Neural cell (in vitro differentiated cells): ENCODE measurements at regions not wholly inside any gene's neighbourhood (a gene's known extent, or its start where the extent isn't known, plus 50 kb on each side); places are given as distances from the start of the nearest gene placed in this dataset.

Experiments
- H2AFZ ChIP-seq: fragments of 200-600, 300-800 bp; sonication (generic), shearing (Covaris generic); 2 replicates; pipeline ENCODE4 v1.6.0; 2014; ENCODE audit warnings: low read depth, mild to moderate bottlenecking, antibody characterized with exemption, low read length, moderate library complexity
- H3F3A ChIP-seq: fragments of 200-600 bp; shearing (Covaris generic); 2 replicates; pipeline ENCODE4 v1.6.1; 2016; ENCODE audit warnings: mild to moderate bottlenecking, moderate library complexity, mixed read lengths, antibody characterized with exemption, low read length; ENCODE audit not compliant: insufficient read depth, poor library complexity, severe bottlenecking
- H3K27ac ChIP-seq: fragments of 200-600, 300-800 bp; sonication (generic), shearing (Covaris generic); 2 replicates; pipeline ENCODE4 v1.5.1; 2014; ENCODE audit warnings: mild to moderate bottlenecking, low read length, moderate library complexity
- H3K27me3 ChIP-seq: fragments of 300-800, 200-600 bp; sonication (generic), shearing (Covaris generic); 2 replicates; pipeline ENCODE4 v1.6.0; 2014; ENCODE audit warnings: mild to moderate bottlenecking, low read depth, low read length, moderate library complexity; ENCODE audit not compliant: insufficient read depth
- H3K36me3 ChIP-seq: fragments of 300-800, 200-600 bp; sonication (generic), shearing (Covaris generic); 2 replicates; pipeline ENCODE4 v1.5.1; 2014; ENCODE audit warnings: mild to moderate bottlenecking, antibody characterized with exemption, low read length, moderate library complexity; ENCODE audit not compliant: insufficient read depth
- H3K4me2 ChIP-seq: fragments of 300-800, 200-600 bp; sonication (generic), shearing (Covaris generic); 2 replicates; pipeline ENCODE4 v1.6.0; 2014; ENCODE audit warnings: mild to moderate bottlenecking, low read length
- H3K4me3 ChIP-seq: fragments of 300-800, 200-600 bp; sonication (generic), shearing (Covaris generic); 2 replicates; pipeline ENCODE4 v1.5.1; 2014; ENCODE audit warnings: mild to moderate bottlenecking, low read length, moderate library complexity
- H3K79me2 ChIP-seq: fragments of 200-600 bp; shearing (Covaris generic); replicated peaks from 2 replicates; pipeline ENCODE4 v1.6.0; 2014; ENCODE audit warnings: mild to moderate bottlenecking, low read length, moderate library complexity; ENCODE audit not compliant: insufficient read depth
- H3K9ac ChIP-seq: fragments of 300-800, 200-600 bp; sonication (generic), shearing (Covaris generic); 2 replicates; pipeline ENCODE4 v1.6.1; 2016; ENCODE audit warnings: mild to moderate bottlenecking, low read length, mixed read lengths
- H3K9me2 ChIP-seq: fragments of 200-600 bp; shearing (Covaris generic); 2 replicates; pipeline ENCODE4 v1.6.1; 2016; ENCODE audit warnings: mild to moderate bottlenecking, low read length, mixed read lengths; ENCODE audit not compliant: insufficient read depth
- H3K9me3 ChIP-seq: fragments of 200-600, 300-800 bp; sonication (generic), shearing (Covaris generic); 2 replicates; pipeline ENCODE4 v1.6.1; 2016; ENCODE audit warnings: mild to moderate bottlenecking, mixed run types, low read length, moderate library complexity, mixed read lengths
- H4K20me1 ChIP-seq: fragments of 200-600 bp; shearing (Covaris generic); 2 replicates; pipeline ENCODE4 v1.6.1; 2016; ENCODE audit warnings: mild to moderate bottlenecking, mixed run types; ENCODE audit not compliant: insufficient read depth
- EP300 ChIP-seq: fragments of 450-650 bp; conservative IDR thresholded peaks from 2 replicates; pipeline ENCODE4 v1.6.1; 2014; ENCODE audit warnings: antibody characterized with exemption, mild to moderate bottlenecking, moderate library complexity; ENCODE audit not compliant: poor library complexity, severe bottlenecking
- EZH2 ChIP-seq: fragments of 200-600, 300-800 bp; shearing (Covaris generic), sonication (generic); IDR thresholded peaks from 2 replicates; pipeline ENCODE4 v1.6.1; 2014; ENCODE audit warnings: antibody characterized with exemption, low read length, borderline replicate concordance, mild to moderate bottlenecking; ENCODE audit not compliant: insufficient read depth, poor library complexity, severe bottlenecking
- MXI1 ChIP-seq: fragments of 450-650 bp; conservative IDR thresholded peaks from 2 replicates; pipeline ENCODE4 v1.6.1; 2014; ENCODE audit warnings: antibody characterized with exemption, mild to moderate bottlenecking; ENCODE audit not compliant: poor library complexity, severe bottlenecking
- POLR2AphosphoS5 ChIP-seq: IDR thresholded peaks from 2 replicates; pipeline ENCODE4 v1.6.1; 2012
- RAD21 ChIP-seq: fragments of 450-650 bp; conservative IDR thresholded peaks from 2 replicates; pipeline ENCODE4 v1.6.1; 2014; ENCODE audit warnings: antibody characterized with exemption, mild to moderate bottlenecking, moderate library complexity
- SMC3 ChIP-seq: fragments of 450-650 bp; conservative IDR thresholded peaks from 2 replicates; pipeline ENCODE4 v1.6.1; 2014; ENCODE audit warnings: antibody characterized with exemption, mild to moderate bottlenecking, moderate library complexity; ENCODE audit not compliant: poor library complexity
- TAF1 ChIP-seq: IDR thresholded peaks from 2 replicates; pipeline ENCODE4 v1.6.1; 2012; ENCODE audit warnings: low read depth
- TF ChIP-seq, protein P1 (sequence below): fragments of 450-650 bp; IDR thresholded peaks from 2 replicates; pipeline ENCODE4 v1.5.1; 2014; ENCODE audit warnings: antibody characterized with exemption, mild to moderate bottlenecking, moderate library complexity; ENCODE audit not compliant: poor library complexity, severe bottlenecking
- TF ChIP-seq, protein P2 (sequence below): IDR thresholded peaks from 2 replicates; pipeline ENCODE4 v1.6.1; 2012; ENCODE audit warnings: borderline replicate concordance

DNA sequence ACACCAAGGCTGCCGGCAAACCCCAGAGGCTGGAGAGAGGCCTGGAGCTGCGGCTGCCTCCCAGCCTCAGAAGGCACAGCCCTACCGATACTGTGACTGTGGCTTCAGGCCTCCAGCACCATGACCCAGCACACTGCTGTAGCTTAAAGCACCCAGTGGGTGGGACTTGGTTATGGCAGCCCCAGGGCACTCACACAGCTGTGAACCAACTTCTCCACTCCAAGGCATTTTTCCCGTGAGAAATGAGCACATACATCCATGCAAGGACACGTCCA lies 199.5 kb downstream of the NDUFA10 start:
- Histone ChIP-seq H3K36me3 (no peaks in the 10 kb centered on the region), H3K4me3 (no peak overlapping the region), H4K20me1 (no peaks in the 10 kb centered on the region), H3K79me2 (no peaks in the 10 kb centered on the region), H3K4me2 (no peak overlapping the region), H3F3A (no peaks in the 10 kb centered on the region), H3K9me2 (no peaks in the 10 kb centered on the region), H3K9me3 (no peaks in the 10 kb centered on the region), H3K27me3 (no peaks in the 10 kb centered on the region), H3K27ac (no peak overlapping the region), H2AFZ (no peak overlapping the region), H3K9ac (no peak overlapping the region)
- TF ChIP-seq TAF1 (no peak), RAD21 (no peak), EZH2 (no peak), EP300 (no peak), POLR2AphosphoS5 (no peak), SMC3 (no peak), MXI1 (no peak)
- TF ChIP-seq, protein P1, sequence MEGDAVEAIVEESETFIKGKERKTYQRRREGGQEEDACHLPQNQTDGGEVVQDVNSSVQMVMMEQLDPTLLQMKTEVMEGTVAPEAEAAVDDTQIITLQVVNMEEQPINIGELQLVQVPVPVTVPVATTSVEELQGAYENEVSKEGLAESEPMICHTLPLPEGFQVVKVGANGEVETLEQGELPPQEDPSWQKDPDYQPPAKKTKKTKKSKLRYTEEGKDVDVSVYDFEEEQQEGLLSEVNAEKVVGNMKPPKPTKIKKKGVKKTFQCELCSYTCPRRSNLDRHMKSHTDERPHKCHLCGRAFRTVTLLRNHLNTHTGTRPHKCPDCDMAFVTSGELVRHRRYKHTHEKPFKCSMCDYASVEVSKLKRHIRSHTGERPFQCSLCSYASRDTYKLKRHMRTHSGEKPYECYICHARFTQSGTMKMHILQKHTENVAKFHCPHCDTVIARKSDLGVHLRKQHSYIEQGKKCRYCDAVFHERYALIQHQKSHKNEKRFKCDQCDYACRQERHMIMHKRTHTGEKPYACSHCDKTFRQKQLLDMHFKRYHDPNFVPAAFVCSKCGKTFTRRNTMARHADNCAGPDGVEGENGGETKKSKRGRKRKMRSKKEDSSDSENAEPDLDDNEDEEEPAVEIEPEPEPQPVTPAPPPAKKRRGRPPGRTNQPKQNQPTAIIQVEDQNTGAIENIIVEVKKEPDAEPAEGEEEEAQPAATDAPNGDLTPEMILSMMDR = no peak
- TF ChIP-seq, protein P2, sequence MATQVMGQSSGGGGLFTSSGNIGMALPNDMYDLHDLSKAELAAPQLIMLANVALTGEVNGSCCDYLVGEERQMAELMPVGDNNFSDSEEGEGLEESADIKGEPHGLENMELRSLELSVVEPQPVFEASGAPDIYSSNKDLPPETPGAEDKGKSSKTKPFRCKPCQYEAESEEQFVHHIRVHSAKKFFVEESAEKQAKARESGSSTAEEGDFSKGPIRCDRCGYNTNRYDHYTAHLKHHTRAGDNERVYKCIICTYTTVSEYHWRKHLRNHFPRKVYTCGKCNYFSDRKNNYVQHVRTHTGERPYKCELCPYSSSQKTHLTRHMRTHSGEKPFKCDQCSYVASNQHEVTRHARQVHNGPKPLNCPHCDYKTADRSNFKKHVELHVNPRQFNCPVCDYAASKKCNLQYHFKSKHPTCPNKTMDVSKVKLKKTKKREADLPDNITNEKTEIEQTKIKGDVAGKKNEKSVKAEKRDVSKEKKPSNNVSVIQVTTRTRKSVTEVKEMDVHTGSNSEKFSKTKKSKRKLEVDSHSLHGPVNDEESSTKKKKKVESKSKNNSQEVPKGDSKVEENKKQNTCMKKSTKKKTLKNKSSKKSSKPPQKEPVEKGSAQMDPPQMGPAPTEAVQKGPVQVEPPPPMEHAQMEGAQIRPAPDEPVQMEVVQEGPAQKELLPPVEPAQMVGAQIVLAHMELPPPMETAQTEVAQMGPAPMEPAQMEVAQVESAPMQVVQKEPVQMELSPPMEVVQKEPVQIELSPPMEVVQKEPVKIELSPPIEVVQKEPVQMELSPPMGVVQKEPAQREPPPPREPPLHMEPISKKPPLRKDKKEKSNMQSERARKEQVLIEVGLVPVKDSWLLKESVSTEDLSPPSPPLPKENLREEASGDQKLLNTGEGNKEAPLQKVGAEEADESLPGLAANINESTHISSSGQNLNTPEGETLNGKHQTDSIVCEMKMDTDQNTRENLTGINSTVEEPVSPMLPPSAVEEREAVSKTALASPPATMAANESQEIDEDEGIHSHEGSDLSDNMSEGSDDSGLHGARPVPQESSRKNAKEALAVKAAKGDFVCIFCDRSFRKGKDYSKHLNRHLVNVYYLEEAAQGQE = no peak

DNA sequence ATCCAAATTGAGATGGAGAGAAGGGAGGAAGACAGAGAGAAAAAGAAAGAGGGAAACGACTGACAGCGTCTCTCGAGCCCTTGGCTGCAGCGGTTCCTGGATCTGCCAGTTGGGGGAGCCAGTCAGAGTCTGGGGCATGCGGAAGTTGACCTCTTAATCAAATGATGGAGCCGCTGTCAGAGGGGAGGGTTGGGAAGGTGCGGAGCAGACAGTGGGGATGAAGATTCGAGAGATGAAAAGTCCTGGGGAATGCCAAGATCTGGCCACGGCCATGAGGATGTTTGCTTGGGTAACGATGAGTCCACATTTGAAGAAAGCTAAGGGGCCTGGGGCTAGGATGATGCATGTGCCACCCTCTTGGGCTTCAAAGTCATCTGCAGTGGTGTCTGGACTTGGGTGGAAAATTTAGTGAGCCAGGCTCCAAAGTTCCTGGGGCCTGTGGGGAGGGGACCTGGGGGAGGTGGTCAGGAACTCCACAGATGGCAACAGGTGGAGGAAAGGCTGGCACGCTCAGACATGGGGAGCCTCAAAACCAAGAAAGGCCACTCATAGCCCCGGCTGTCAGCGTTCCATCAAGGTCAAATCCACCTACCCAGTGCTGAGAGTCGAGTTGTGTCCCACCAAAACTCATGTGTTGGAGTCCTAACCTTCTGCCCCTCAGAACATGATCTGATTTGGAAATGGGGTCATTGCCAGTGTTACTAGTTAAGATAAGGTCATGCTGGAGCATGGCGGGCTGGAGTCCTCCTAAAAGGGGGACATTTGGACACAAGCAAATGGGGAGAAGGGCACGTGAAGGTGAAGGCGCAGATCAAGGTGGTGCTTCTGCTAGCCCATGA lies 200.1 kb downstream of the NDUFA10 start:
- no peaks in the 10 kb centered on the region for H3K36me3 ChIP-seq
- no peaks in the 10 kb centered on the region for H3K27me3 ChIP-seq
- H3K9me2 ChIP-seq = no peaks in the 10 kb centered on the region
- H2AFZ ChIP-seq = no peak overlapping the region
- H3K4me2 ChIP-seq = no peak overlapping the region
- H3K4me3 ChIP-seq = no peak overlapping the region
- H3K27ac ChIP-seq = no peak overlapping the region
- H3F3A ChIP-seq = no peaks in the 10 kb centered on the region
- H3K79me2 ChIP-seq = no peaks in the 10 kb centered on the region
- no peaks in the 10 kb centered on the region for H3K9me3 ChIP-seq
- TF ChIP-seq SMC3 (no peak), EP300 (no peak), POLR2AphosphoS5 (no peak), RAD21 (no peak), MXI1 (no peak), TAF1 (no peak), EZH2 (no peak)
- TF ChIP-seq, protein P2 = no peak
- TF ChIP-seq, protein P1 = no peak
- no peaks in the 10 kb centered on the region for H4K20me1 ChIP-seq
- H3K9ac ChIP-seq = no peak overlapping the region
